GM19455 (cell line): ENCODE measurements at regions not wholly inside any gene's neighbourhood (a gene's known extent, or its start where the extent isn't known, plus 50 kb on each side); places are given as distances from the start of the nearest gene placed in this dataset.
"Not testable (repeated sequence)": the region's sequence is repeated elsewhere in the genome, so short reads cannot be mapped to it uniquely, and the experiment has no call there.

ENCODE experiments used
- ATAC-seq: cut with Tn5 transposase; IDR thresholded peaks from one replicate; pipeline ENCODE4 v1.9.1; 2021; ENCODE audit not compliant: unreplicated experiment

DNA sequence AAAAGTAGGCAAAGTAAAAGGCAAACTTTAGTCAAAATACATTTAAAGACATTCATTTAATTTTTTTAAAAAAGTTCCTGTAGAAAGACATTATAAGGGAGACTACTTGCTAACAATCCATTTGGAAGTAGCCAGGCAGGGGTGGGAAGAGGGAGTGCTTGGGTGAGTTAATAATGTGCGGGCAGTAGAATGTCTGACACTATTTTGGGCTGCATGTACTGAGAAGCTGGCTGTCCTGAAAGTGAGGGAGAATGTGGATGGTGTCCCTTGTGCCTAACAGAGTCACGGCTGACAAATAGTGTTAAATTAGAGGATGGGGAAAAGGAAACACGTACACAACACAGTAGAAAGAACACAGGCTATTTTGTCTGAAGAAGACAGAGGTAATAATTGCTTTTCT, 142.5 kb downstream of the LCA5 start:
- no peak for ATAC-seq

DNA sequence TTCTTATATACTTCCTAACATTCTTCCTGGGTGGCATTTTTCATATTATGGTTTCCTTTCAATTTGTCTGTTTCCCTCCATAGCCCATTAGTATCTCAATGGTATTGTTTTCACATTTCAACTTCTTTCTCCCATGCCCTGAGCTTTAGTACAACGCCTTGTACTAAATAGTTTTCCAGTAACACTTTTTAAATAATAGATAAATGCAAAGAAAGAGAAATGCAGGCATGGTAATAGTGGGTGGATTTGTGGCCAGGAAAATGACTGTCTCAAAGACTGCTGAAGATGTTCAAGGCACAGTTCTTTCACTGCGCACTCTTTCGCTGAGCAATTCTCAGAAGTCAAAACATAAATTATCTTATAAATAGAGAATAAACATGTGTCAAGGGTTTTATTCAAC, 145.1 kb downstream of the LCA5 start:
- ATAC-seq: no peak

DNA sequence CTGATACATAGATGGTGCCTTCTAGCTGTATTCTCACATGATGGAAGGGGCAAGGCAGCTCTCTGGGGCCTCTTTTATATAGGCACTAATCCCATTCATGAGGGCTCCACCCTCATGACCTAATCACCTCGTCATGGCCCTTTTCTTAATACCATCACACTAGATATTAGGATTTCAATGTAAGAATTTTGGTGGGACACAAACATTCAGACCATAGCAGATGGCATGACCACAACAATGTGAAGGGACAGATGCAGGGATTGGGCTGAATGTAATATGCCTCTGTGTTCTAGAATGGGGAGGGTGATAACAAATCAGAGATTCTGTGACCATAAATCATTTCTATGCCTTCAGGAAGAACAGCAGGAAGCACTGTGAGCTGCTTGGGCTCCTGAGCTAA, 145.8 kb downstream of the LCA5 start:
- ATAC-seq: no peak

DNA sequence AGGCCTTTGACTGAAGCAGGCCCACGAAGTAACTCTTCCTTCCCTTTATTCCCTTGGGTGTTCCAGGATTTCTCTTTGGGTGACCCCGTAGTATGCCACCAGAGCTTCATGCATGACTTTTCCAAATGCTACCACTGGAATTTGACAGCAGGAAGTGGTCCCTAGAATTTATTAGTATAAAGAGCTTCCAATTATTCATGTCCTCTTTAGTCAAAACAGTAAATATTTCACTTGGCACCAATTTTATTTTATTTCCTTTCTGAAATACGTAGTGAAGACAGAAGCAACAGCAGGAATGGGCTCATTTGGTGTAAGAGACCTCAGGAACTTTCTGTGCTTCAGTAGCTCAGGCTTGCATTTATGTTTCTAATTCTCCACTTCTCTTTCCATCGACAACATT, 151.3 kb downstream of the LCA5 start:
- ATAC-seq: no peak

DNA sequence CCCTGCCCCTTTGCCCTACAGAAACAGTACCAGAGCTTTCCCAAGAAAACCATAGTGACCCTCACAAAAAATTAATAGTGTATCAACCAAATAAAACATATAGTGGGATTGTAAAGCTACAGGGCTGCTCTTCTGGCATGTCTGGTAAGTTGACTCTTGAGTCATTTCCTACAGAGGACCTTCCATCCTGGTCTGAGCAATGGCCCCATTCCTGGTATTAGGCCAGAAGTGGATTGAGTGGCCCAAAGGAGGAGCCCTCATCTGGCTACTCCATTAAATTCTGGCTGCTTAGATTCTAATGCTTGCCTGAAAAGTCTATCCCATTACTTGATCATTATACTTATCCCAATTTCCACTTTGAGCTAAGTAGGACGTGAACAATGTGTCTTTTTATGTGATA, 150.9 kb upstream of the HMGN3 start:
- no peak for ATAC-seq

DNA sequence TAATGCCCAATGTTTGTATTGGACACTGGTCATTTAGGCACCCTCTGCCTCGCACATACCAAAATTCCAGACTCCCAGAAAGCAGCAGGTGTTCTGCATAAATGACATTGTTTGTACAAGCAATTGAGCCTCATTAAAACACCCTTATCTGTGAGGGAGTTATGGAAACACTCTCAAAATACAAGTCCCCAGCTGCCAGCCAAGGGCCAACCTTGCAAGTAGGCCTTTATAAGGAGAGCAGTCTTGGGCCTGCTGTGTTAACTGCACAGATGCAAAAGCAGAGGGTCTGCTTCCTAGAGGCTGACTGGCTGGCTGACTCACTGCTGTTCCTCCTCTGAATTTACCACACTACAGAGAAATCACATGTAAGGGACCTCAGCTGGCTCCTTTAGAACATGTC, 150.4 kb upstream of the HMGN3 start:
- ATAC-seq: no peak

DNA sequence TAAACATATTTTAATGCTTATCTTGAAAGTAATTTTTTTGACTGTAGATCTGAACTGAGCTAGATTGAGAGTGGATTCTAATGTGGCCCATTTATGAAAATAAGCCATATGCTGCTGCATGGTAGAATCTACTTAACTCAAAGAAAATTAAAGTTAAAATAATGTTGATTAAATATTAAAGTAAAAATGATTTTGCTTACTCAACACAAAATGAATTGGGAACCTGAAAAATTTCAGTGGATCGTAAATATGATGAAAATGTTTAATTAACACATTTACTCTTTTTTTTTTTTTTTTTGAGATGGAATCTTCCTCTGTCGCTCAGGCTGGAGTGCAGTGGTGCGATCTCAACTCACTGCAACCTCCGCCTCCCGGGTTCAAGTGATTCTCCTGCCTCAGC, 144.5 kb upstream of the HMGN3 start:
- no peak for ATAC-seq

DNA sequence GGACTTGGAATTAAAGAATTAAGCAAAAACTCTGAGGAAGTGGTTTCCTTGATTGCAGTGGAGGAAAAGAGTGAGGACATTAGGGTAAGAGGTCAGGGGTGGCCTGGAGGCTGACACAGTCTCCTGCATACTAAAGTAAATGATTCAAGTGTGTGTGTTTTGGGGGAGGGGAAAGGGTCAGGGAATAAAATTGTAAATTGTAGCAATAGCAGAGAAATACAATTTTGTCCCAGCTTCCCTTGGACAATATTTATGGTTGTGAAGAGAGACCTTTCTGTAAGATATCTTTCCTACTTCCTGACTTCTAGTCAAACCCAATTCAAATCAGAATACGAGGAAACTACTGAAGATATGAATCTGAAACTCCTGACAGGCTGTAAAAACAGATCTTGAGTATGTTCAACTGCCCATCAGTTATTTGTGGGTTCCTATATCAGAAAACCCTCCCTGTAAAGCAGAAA, 143.4 kb upstream of the HMGN3 start:
- no peak for ATAC-seq

DNA sequence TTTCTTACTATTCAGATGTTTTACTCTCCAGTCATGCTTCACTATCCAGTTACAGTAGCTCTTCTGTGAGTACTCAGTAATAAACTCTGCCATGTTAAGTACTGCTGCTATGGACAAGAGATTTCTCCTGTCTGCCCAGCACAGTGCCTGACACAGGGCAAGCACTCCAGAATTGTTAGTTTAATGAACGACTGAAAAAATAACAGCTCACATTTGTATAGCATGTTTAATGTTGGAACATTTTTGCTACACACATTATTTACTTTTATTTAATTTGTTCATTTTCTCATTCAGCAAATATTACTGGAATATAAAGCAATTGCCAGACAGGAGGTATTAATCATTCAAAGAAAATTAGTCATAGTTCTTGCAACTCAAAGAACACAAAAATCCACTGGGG, 142.6 kb upstream of the HMGN3 start:
- ATAC-seq: no peak

DNA sequence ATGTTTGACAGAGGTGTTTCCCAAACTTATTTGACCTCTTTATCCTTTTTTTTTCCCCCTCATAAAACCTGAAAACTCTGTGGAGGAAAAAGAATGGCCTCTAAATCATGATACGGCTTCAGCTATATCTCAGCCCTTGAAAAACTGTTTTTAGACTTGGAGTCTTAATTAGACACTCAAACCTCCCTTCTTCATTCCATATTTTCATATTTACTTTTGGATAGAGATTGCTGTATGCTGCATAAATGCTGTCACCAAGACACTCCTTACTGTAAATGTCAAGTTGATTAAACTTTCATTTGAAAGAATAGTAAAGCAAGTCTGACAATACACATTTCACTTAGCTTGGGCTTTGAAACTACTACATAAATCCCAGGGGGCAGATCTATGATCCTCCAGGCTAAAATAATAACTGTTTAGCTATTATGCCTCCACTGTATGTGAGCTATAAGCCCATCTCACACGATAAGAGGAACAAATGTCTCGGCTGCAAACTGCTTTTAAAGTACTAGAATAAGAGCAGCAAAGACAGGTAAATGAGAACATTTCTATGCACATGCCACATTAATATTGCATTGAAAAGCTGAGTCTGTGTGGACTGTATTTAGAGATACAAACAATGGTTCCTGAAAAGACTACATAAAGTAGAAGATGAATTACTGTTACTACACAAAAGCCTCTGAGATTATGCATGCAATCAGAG, 141.3 kb upstream of the HMGN3 start:
- ATAC-seq: no peak

DNA sequence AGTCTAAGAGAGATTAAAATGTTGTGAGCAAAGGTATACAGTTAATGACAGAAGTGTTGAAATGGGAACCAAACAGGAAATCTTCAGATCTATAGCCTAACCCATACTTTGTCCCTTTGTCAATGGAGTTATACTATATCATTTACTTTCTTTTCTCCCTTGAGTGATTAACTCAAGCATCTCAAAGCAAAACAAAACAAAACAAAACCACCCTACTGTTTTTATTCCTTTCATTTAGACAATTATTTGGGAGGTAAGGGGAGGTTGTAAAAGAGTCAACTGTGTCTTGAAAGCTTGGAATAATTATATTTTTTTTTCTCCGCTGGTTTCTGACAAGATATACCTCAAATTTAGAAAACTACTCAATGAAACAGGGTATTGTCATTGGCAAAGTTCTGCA, 139.8 kb upstream of the HMGN3 start:
- ATAC-seq: no peak

DNA sequence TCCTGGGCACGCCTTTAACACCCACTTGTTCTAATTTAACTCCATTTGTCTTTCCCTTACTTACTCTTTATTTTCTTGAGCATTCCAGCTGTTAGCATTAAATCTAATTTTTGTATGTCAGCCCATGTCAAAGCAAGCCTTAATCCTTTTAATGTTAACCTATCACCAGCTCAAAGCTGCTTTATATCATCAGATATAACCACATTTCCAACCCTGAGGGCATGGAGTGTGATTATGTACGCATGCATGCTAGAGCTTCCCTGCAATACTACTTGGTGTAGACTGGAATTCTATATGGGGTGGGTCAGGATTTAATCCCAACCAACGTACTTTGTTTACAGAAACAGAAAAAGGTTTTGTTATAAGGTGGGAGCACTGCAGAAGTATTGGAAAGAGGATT, 139.4 kb upstream of the HMGN3 start:
- ATAC-seq: no peak

DNA sequence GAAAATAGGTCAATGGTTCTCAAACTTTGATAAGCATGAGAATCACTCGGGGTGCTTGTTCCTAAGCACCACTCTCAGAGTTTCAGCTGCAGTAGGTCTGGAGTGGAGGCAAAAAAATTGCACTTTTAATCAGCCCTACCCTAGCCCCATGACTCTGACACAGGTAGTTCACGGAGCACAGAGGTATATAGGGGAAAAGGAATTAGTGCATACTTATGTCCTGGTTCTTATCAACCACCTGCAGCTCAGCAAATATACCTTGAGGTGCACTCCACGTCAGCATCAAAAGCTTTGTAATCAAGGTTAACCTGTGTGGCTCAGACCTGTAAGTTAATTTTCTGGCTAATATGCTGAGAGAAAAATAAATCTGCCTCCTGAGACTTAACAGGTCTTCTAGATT, 138.8 kb upstream of the HMGN3 start:
- no peak for ATAC-seq

DNA sequence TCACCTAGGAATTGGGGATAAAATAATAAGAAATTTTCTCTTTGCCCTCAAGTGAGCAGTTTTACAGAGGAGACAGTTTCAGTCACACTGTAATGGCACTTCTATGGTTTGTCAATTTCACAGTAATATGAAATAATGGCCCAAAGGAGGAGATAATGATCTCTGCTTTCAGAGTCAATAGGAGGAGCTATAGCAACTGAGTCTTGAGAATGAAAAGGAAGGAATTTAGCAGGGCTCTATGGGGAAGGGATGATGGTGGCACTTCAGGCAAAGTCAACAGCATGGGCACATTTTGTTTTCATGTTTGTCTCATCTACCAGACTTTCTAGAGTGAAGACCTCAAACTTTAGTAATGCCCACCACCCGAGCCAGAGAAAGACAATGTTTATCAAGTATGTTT, 138.3 kb upstream of the HMGN3 start:
- ATAC-seq: no peak

DNA sequence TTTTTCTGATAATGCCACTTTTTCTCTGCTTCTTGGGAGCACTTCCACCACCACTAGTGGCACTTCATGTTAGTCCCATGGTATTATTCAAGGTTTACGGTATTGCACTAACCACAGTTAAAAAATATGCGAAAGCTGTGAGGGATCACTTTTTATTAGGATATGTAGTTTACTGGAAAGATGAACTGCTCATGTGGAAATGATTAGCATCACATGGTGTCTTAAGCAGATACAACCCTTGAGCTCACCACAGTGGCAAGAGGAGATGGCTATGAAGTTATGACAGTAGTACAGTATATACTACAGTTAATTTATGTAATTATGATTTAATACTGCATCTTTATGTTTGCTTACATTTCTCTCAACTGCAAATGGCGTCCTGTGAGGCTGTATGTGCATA, 134.5 kb upstream of the HMGN3 start:
- no peak for ATAC-seq

DNA sequence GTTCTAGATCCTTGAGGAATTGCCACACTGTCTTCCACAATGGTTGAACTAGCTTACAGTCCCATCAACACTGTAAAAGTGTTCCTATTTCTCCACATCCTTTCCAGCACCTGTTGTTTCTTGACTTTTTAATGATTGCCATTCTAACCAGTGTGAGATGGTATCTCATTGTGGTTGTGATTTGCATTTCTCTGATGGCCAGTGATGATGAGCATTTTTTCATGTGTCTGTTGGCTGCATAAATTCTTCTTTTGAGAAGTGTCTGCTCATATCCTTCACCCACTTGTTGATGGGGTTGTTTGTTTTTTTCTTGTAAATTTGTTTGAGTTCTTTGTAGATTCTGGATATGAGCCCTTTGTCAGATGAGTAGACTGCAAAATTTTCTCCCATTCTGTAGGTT, 129.0 kb upstream of the HMGN3 start:
- not testable (repeated sequence) for ATAC-seq

DNA sequence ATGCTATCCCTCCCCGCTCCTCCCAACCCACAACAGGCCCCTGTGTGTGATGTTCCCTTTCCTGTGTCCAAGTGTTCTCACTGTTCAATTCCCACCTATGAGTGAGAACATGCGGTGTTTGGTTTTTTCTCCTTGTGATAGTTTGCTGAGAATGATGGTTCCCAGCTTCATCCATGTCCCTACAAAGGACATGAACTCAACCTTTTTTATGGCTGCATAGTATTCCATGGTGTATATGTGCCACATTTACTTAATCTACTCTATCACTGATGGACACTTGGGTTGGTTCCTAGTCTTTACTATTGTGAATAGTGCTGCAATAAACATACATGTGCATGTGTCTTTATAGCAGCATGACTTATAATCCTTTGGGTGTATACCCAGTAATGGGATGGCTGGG, 126.6 kb upstream of the HMGN3 start:
- not testable (repeated sequence) for ATAC-seq

DNA sequence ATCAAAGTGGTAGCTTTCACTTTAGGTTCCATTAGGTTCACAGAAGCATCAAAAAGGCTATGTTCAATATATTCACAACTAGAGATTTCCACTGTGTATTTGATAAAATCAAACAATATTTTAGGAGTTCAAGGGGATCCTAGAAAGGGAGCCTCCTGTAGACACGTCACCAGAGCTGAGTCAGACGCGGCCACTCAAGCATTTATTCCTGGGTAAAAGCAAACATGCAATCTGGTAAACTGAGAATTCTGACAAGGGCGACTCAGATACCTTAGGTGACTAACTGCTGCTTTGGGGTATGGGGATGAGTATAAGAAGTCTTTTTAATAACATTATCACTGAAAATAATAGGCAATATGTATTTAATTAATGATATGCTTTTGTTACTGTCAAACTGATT, 118.7 kb upstream of the HMGN3 start:
- no peak for ATAC-seq

DNA sequence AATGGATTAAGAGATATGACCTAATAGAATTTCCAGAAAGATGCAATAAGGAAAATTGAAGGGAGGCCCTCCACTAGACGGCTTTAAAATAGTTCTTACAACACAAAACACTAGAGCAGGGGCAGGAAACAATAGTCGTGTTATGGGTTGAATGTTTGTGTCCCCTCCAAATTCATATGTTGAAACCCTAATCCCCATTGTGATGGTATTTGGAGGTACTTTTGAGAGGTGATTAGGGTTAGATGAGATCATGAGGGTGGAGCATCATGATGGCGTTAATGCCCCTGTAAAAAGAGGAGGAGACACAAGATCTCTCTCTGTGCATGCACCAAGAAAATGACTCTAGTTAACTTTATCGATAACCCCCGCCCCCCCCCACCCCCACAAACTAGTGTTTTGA, 104.0 kb upstream of the HMGN3 start:
- no peak for ATAC-seq

DNA sequence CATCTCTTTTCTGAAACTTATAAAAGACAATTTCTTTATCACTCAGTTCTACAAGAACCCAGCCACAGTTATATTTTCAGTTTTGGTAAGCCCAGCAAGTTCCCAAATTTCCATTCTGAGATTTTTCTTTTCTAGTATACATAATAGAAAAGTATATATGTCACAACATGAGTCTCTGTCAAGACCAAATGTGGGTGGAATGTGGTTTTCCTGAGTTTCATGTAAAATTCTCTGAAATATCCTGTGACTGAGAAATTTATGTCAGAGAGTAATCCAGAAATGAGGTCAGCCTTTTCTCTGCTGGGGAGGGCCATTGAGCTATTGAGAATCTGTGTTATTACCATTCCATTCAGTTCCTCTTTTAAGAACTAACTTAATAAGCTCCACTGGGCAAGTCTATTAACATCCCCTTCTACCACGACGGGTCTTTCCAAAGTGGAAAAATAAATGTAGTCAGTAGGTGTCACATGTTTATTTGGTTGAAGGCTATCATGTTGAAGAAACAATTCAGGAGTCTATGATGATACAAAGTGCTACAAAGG, 100.7 kb upstream of the HMGN3 start:
- ATAC-seq: peak; percentile 91

DNA sequence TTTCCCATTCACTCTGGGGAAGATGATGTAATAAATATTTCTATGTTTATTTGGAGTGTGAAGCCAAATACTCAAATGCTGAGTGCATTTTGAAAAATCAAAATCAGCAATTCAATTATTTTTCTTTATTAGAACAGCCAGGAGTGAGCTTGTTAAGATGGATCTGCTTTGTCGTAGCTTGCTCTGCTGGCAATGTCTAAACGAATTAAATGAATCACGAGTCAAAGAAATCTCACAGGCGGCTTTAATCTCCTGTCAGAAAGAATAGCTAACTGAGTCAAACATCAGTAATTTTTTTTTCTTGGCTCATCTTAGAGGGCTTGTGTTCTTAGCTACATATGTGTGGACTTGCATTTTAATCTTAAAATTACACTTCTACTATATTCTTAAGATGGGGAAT, 100.2 kb upstream of the HMGN3 start:
- no peak for ATAC-seq

DNA sequence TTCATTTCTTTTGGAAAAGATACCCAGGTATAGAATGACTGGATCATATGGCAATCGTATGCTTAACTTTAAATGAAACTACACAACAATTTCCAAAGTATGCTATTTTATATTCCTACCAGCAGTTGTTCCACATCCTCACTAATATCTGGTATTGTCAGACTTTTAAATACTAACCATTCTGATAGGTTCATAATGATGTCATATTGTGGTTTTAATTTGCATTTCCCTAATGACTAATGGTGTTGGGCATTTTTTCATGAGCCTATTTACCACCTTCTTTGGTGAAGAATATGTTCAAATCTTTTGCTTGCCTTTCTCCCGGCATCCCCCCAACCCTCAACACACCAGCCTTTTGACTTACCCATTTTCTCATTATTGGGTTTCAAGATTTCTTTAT, 96.2 kb upstream of the HMGN3 start:
- no peak for ATAC-seq

DNA sequence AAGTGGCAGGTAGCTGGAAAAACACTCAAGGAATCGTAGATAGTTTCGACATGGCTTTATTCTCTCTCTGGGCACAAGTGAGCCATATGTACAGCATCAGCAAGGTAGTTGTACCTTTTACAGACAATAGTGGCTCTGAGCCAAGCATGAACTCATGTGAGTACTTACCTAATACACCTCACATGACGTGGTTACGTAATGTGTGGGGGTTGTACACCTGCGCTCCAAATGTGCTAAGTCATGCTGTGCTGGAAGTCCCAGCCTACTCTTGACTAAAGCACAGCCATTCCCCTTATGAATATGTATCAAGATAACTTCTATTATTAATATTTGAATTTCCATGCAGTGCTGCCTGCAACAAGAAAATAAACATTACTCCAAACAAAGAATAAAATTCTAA, 78.8 kb upstream of the HMGN3 start:
- ATAC-seq: no peak
